ENCODE measurements at regions not wholly inside any gene's neighbourhood (a gene's known extent, or its start where the extent isn't known, plus 50 kb on each side); places are given as distances from the start of the nearest gene placed in this dataset.
A peak's percentile ranks its signal among the peaks of the same experiment; 100 is the strongest.
"Not testable (repeated sequence)": the region's sequence is repeated elsewhere in the genome, so short reads cannot be mapped to it uniquely, and the experiment has no call there.

- not testable (repeated sequence) for DNase-seq
Measured at GRCh38 chr6:104676679-104677078, 183.0 kb downstream of the HACE1 start.

GRCh38 chr6:104675161-104675560 is 184.6 kb downstream of the HACE1 start:
- not testable (repeated sequence) for DNase-seq

GRCh38 chr6:104673078-104673477 is 186.6 kb downstream of the HACE1 start:
- not testable (repeated sequence) for DNase-seq

GRCh38 chr6:104671591-104671891 is 188.2 kb downstream of the HACE1 start:
- DNase-seq, result not testable (repeated sequence)

GRCh38 chr6:104670834-104671590 is 188.7 kb downstream of the HACE1 start:
- not testable (repeated sequence) for DNase-seq

- DNase-seq, result no peak
Measured at GRCh38 chr6:104669483-104669882, 190.2 kb downstream of the HACE1 start.

- no peak for DNase-seq
Measured at GRCh38 chr6:104656235-104656634, 203.5 kb downstream of the HACE1 start.

- no peak for DNase-seq
Measured at GRCh38 chr6:104653781-104654180, 205.9 kb downstream of the HACE1 start.

GRCh38 chr6:104648347-104648746 is 211.4 kb downstream of the HACE1 start:
- DNase-seq, result no peak

GRCh38 chr6:104644848-104645247 is 214.9 kb downstream of the HACE1 start:
- DNase-seq, result no peak

- no peak for DNase-seq
Measured at GRCh38 chr6:104642871-104643270, 216.8 kb downstream of the HACE1 start.

GRCh38 chr6:104640761-104641160 is 219.0 kb downstream of the HACE1 start:
- DNase-seq, result no peak

- no peak for DNase-seq
Measured at GRCh38 chr6:104640150-104640700, 219.5 kb downstream of the HACE1 start.

GRCh38 chr6:104639668-104640067 is 220.1 kb downstream of the HACE1 start:
- no peak for DNase-seq

GRCh38 chr6:104638841-104639290 is 220.9 kb downstream of the HACE1 start:
- DNase-seq, result no peak

GRCh38 chr6:104633125-104633524 is 226.6 kb downstream of the HACE1 start:
- DNase-seq, result no peak

- no peak for DNase-seq
Measured at GRCh38 chr6:104632588-104632987, 227.1 kb downstream of the HACE1 start.

- DNase-seq, result no peak
Measured at GRCh38 chr6:104630955-104631354, 228.8 kb downstream of the HACE1 start.

GRCh38 chr6:104630522-104630921 is 229.2 kb downstream of the HACE1 start:
- DNase-seq, result no peak

GRCh38 chr6:104629826-104630225 is 229.9 kb downstream of the HACE1 start:
- DNase-seq, result no peak

GRCh38 chr6:104625536-104625935 is 234.2 kb downstream of the HACE1 start:
- no peak for DNase-seq

GRCh38 chr6:104623052-104623690 is 236.5 kb downstream of the HACE1 start:
- DNase-seq, result no peak

GRCh38 chr6:104621396-104621795 is 238.3 kb downstream of the HACE1 start:
- no peak for DNase-seq

- peak in 1 of 2 experiments; percentile 49 for DNase-seq
Measured at GRCh38 chr6:104617591-104617990, 242.1 kb downstream of the HACE1 start.
